Transverse colon (tissue), 4 donors: ENCODE measurements at regions not wholly inside any gene's neighbourhood (a gene's known extent, or its start where the extent isn't known, plus 50 kb on each side); places are given as distances from the start of the nearest gene placed in this dataset.

Experiments
- CTCF ChIP-seq, 5 experiments: fragments of 200-600 bp in 3 of 5; fragments of 450-650 bp in 2 of 5; sonication (generic) in 3 of 5; IDR thresholded peaks; 1 replicate in 2 of 5; 2 replicates in 3 of 5; pipeline ENCODE4 v1.5.1; 2016 to 2017; ENCODE audit warnings: antibody characterized with exemption in 5 of 5, inconsistent platforms in 3 of 5, mild to moderate bottlenecking in 2 of 5, moderate library complexity in 1 of 5
- EP300 ChIP-seq: sonication (generic); formaldehyde crosslinking; IDR thresholded peaks from one replicate; pipeline ENCODE4 v1.6.1; 2017; ENCODE audit warnings: antibody characterized with exemption, low read depth
- POLR2A ChIP-seq: fragments of 450-650 bp; IDR thresholded peaks from one replicate; pipeline ENCODE4 v1.6.1; 2016; ENCODE audit warnings: antibody characterized with exemption, mild to moderate bottlenecking, moderate library complexity
- POLR2AphosphoS5 ChIP-seq, 3 donors: sonication (generic); formaldehyde crosslinking; IDR thresholded peaks; one replicate each; pipeline ENCODE4 v1.6.1; 2016; ENCODE audit warnings: antibody characterized with exemption in 3 of 3

- TF ChIP-seq CTCF (IDR thresholded peaks at IDR 0.05) = no peak
- TF ChIP-seq POLR2A = no peak
- TF ChIP-seq EP300 = no peak
- no peak for TF ChIP-seq POLR2AphosphoS5 (IDR thresholded peaks at IDR 0.05)
Measured at GRCh38 chr2:180169474-180169873, 162.4 kb upstream of the CWC22 start.
